Neural cell (in vitro differentiated cells): ENCODE measurements at regions not wholly inside any gene's neighbourhood (a gene's known extent, or its start where the extent isn't known, plus 50 kb on each side); places are given as distances from the start of the nearest gene placed in this dataset.

Source experiments
- H2AFZ ChIP-seq: fragments of 200-600, 300-800 bp; sonication (generic), shearing (Covaris generic); 2 replicates; pipeline ENCODE4 v1.6.0; 2014; ENCODE audit warnings: low read depth, mild to moderate bottlenecking, antibody characterized with exemption, low read length, moderate library complexity
- H3F3A ChIP-seq: fragments of 200-600 bp; shearing (Covaris generic); 2 replicates; pipeline ENCODE4 v1.6.1; 2016; ENCODE audit warnings: mild to moderate bottlenecking, moderate library complexity, mixed read lengths, antibody characterized with exemption, low read length; ENCODE audit not compliant: insufficient read depth, poor library complexity, severe bottlenecking
- H3K27ac ChIP-seq: fragments of 200-600, 300-800 bp; sonication (generic), shearing (Covaris generic); 2 replicates; pipeline ENCODE4 v1.5.1; 2014; ENCODE audit warnings: mild to moderate bottlenecking, low read length, moderate library complexity
- H3K27me3 ChIP-seq: fragments of 300-800, 200-600 bp; sonication (generic), shearing (Covaris generic); 2 replicates; pipeline ENCODE4 v1.6.0; 2014; ENCODE audit warnings: mild to moderate bottlenecking, low read depth, low read length, moderate library complexity; ENCODE audit not compliant: insufficient read depth
- H3K36me3 ChIP-seq: fragments of 300-800, 200-600 bp; sonication (generic), shearing (Covaris generic); 2 replicates; pipeline ENCODE4 v1.5.1; 2014; ENCODE audit warnings: mild to moderate bottlenecking, antibody characterized with exemption, low read length, moderate library complexity; ENCODE audit not compliant: insufficient read depth
- H3K4me2 ChIP-seq: fragments of 300-800, 200-600 bp; sonication (generic), shearing (Covaris generic); 2 replicates; pipeline ENCODE4 v1.6.0; 2014; ENCODE audit warnings: mild to moderate bottlenecking, low read length
- H3K4me3 ChIP-seq: fragments of 300-800, 200-600 bp; sonication (generic), shearing (Covaris generic); 2 replicates; pipeline ENCODE4 v1.5.1; 2014; ENCODE audit warnings: mild to moderate bottlenecking, low read length, moderate library complexity
- H3K79me2 ChIP-seq: fragments of 200-600 bp; shearing (Covaris generic); replicated peaks from 2 replicates; pipeline ENCODE4 v1.6.0; 2014; ENCODE audit warnings: mild to moderate bottlenecking, low read length, moderate library complexity; ENCODE audit not compliant: insufficient read depth
- H3K9ac ChIP-seq: fragments of 300-800, 200-600 bp; sonication (generic), shearing (Covaris generic); 2 replicates; pipeline ENCODE4 v1.6.1; 2016; ENCODE audit warnings: mild to moderate bottlenecking, low read length, mixed read lengths
- H3K9me2 ChIP-seq: fragments of 200-600 bp; shearing (Covaris generic); 2 replicates; pipeline ENCODE4 v1.6.1; 2016; ENCODE audit warnings: mild to moderate bottlenecking, low read length, mixed read lengths; ENCODE audit not compliant: insufficient read depth
- H3K9me3 ChIP-seq: fragments of 200-600, 300-800 bp; sonication (generic), shearing (Covaris generic); 2 replicates; pipeline ENCODE4 v1.6.1; 2016; ENCODE audit warnings: mild to moderate bottlenecking, mixed run types, low read length, moderate library complexity, mixed read lengths
- H4K20me1 ChIP-seq: fragments of 200-600 bp; shearing (Covaris generic); 2 replicates; pipeline ENCODE4 v1.6.1; 2016; ENCODE audit warnings: mild to moderate bottlenecking, mixed run types; ENCODE audit not compliant: insufficient read depth
- CTCF ChIP-seq: fragments of 450-650 bp; IDR thresholded peaks from 2 replicates; pipeline ENCODE4 v1.5.1; 2014; ENCODE audit warnings: antibody characterized with exemption, mild to moderate bottlenecking, moderate library complexity; ENCODE audit not compliant: poor library complexity, severe bottlenecking
- EP300 ChIP-seq: fragments of 450-650 bp; conservative IDR thresholded peaks from 2 replicates; pipeline ENCODE4 v1.6.1; 2014; ENCODE audit warnings: antibody characterized with exemption, mild to moderate bottlenecking, moderate library complexity; ENCODE audit not compliant: poor library complexity, severe bottlenecking
- EZH2 ChIP-seq: fragments of 200-600, 300-800 bp; shearing (Covaris generic), sonication (generic); IDR thresholded peaks from 2 replicates; pipeline ENCODE4 v1.6.1; 2014; ENCODE audit warnings: antibody characterized with exemption, low read length, borderline replicate concordance, mild to moderate bottlenecking; ENCODE audit not compliant: insufficient read depth, poor library complexity, severe bottlenecking
- MXI1 ChIP-seq: fragments of 450-650 bp; conservative IDR thresholded peaks from 2 replicates; pipeline ENCODE4 v1.6.1; 2014; ENCODE audit warnings: antibody characterized with exemption, mild to moderate bottlenecking; ENCODE audit not compliant: poor library complexity, severe bottlenecking
- POLR2AphosphoS5 ChIP-seq: IDR thresholded peaks from 2 replicates; pipeline ENCODE4 v1.6.1; 2012
- RAD21 ChIP-seq: fragments of 450-650 bp; conservative IDR thresholded peaks from 2 replicates; pipeline ENCODE4 v1.6.1; 2014; ENCODE audit warnings: antibody characterized with exemption, mild to moderate bottlenecking, moderate library complexity
- REST ChIP-seq: IDR thresholded peaks from 2 replicates; pipeline ENCODE4 v1.6.1; 2012; ENCODE audit warnings: borderline replicate concordance
- SMC3 ChIP-seq: fragments of 450-650 bp; conservative IDR thresholded peaks from 2 replicates; pipeline ENCODE4 v1.6.1; 2014; ENCODE audit warnings: antibody characterized with exemption, mild to moderate bottlenecking, moderate library complexity; ENCODE audit not compliant: poor library complexity
- TAF1 ChIP-seq: IDR thresholded peaks from 2 replicates; pipeline ENCODE4 v1.6.1; 2012; ENCODE audit warnings: low read depth

- H4K20me1 ChIP-seq: no peaks in the 10 kb centered on the region
- H3K9me3 ChIP-seq: no peaks in the 10 kb centered on the region
- H3K4me2 ChIP-seq: no peak overlapping the region
- TF ChIP-seq POLR2AphosphoS5 (no peak), REST (no peak), CTCF (no peak), RAD21 (no peak), SMC3 (no peak), EP300 (no peak), MXI1 (no peak), EZH2 (no peak), TAF1 (no peak)
- H3K9ac ChIP-seq: no peak overlapping the region
- H3K27me3 ChIP-seq: no peaks in the 10 kb centered on the region
- no peaks in the 10 kb centered on the region for H3K9me2 ChIP-seq
- no peak overlapping the region for H3K4me3 ChIP-seq
- H3K36me3 ChIP-seq: no peaks in the 10 kb centered on the region
- no peak overlapping the region for H3K27ac ChIP-seq
- no peaks in the 10 kb centered on the region for H3K79me2 ChIP-seq
- no peaks in the 10 kb centered on the region for H3F3A ChIP-seq
- H2AFZ ChIP-seq: no peak overlapping the region
Measured at GRCh38 chr5:14090755-14091154, 52.4 kb upstream of the TRIO start.

GRCh38 chr5:14090290-14090689 lies 52.9 kb upstream of the TRIO start:
- no peak overlapping the region for H3K27ac ChIP-seq
- no peaks in the 10 kb centered on the region for H3F3A ChIP-seq
- H3K27me3 ChIP-seq: no peaks in the 10 kb centered on the region
- no peak overlapping the region for H2AFZ ChIP-seq
- no peaks in the 10 kb centered on the region for H3K79me2 ChIP-seq
- H3K4me3 ChIP-seq: no peak overlapping the region
- no peaks in the 10 kb centered on the region for H3K36me3 ChIP-seq
- no peak overlapping the region for H3K4me2 ChIP-seq
- H3K9me3 ChIP-seq: no peaks in the 10 kb centered on the region
- H4K20me1 ChIP-seq: no peaks in the 10 kb centered on the region
- H3K9me2 ChIP-seq: no peaks in the 10 kb centered on the region
- no peak overlapping the region for H3K9ac ChIP-seq
- no peak for TF ChIP-seq SMC3
- no peak for TF ChIP-seq EZH2
- TF ChIP-seq RAD21: no peak
- TF ChIP-seq REST: no peak
- TF ChIP-seq MXI1: no peak
- no peak for TF ChIP-seq EP300
- no peak for TF ChIP-seq POLR2AphosphoS5
- no peak for TF ChIP-seq TAF1
